ENCODE measurements at regions not wholly inside any gene's neighbourhood (a gene's known extent, or its start where the extent isn't known, plus 50 kb on each side); places are given as distances from the start of the nearest gene placed in this dataset.

- TF ChIP-seq, protein P1, sequence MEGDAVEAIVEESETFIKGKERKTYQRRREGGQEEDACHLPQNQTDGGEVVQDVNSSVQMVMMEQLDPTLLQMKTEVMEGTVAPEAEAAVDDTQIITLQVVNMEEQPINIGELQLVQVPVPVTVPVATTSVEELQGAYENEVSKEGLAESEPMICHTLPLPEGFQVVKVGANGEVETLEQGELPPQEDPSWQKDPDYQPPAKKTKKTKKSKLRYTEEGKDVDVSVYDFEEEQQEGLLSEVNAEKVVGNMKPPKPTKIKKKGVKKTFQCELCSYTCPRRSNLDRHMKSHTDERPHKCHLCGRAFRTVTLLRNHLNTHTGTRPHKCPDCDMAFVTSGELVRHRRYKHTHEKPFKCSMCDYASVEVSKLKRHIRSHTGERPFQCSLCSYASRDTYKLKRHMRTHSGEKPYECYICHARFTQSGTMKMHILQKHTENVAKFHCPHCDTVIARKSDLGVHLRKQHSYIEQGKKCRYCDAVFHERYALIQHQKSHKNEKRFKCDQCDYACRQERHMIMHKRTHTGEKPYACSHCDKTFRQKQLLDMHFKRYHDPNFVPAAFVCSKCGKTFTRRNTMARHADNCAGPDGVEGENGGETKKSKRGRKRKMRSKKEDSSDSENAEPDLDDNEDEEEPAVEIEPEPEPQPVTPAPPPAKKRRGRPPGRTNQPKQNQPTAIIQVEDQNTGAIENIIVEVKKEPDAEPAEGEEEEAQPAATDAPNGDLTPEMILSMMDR (IDR thresholded peaks at IDR 0.05) = no peak
- TF ChIP-seq POLR2AphosphoS5 (IDR thresholded peaks at IDR 0.05; ENCODE audit: insufficient read depth in 1 of 2, low read depth in 1 of 2) = no peak
Observed at GRCh38 chr6:14291331-14291730, 173.8 kb downstream of the CD83 start.
